ENCODE measurements at regions not wholly inside any gene's neighbourhood (a gene's known extent, or its start where the extent isn't known, plus 50 kb on each side); places are given as distances from the start of the nearest gene placed in this dataset.
"Not testable (repeated sequence)": the region's sequence is repeated elsewhere in the genome, so short reads cannot be mapped to it uniquely, and the experiment has no call there.

- DNase-seq (ENCODE audit: low read depth in 2 of 2), result no peak
Observed at GRCh38 chr18:2218101-2218500, 353.2 kb downstream of the METTL4 start.

- DNase-seq (ENCODE audit: low read depth in 2 of 2), result no peak
Observed at GRCh38 chr18:2219706-2220105, 351.6 kb downstream of the METTL4 start.

- DNase-seq (ENCODE audit: low read depth in 2 of 2), result no peak
Observed at GRCh38 chr18:2222270-2223185, 348.8 kb downstream of the METTL4 start.

- no peak for DNase-seq (ENCODE audit: low read depth in 2 of 2)
Observed at GRCh38 chr18:2223449-2223848, 347.9 kb downstream of the METTL4 start.

- DNase-seq (ENCODE audit: low read depth in 2 of 2), result no peak
Observed at GRCh38 chr18:2223849-2224248, 347.5 kb downstream of the METTL4 start.

- no peak for DNase-seq (ENCODE audit: low read depth in 2 of 2)
Observed at GRCh38 chr18:2236232-2236631, 335.1 kb downstream of the METTL4 start.

GRCh38 chr18:2237706-2238105 lies 333.6 kb downstream of the METTL4 start:
- DNase-seq (ENCODE audit: low read depth in 2 of 2), result no peak

GRCh38 chr18:2240311-2240705 lies 331.0 kb downstream of the METTL4 start:
- peak in 1 of 2 experiments; percentile 25 for DNase-seq (ENCODE audit: low read depth in 2 of 2)

- DNase-seq (ENCODE audit: low read depth in 2 of 2), result no peak
Observed at GRCh38 chr18:2244641-2245040, 326.7 kb downstream of the METTL4 start.

- DNase-seq (ENCODE audit: low read depth in 2 of 2), result not testable (repeated sequence)
Observed at GRCh38 chr18:2247101-2247500, 324.2 kb downstream of the METTL4 start.

GRCh38 chr18:2254977-2255376 lies 316.3 kb downstream of the METTL4 start:
- no peak for DNase-seq (ENCODE audit: low read depth in 2 of 2)

- no peak for DNase-seq (ENCODE audit: low read depth in 2 of 2)
Observed at GRCh38 chr18:2256577-2256976, 314.7 kb downstream of the METTL4 start.

- DNase-seq (ENCODE audit: low read depth in 2 of 2), result no peak
Observed at GRCh38 chr18:2258954-2259353, 312.4 kb downstream of the METTL4 start.

GRCh38 chr18:2263303-2263890 lies 307.9 kb downstream of the METTL4 start:
- DNase-seq (ENCODE audit: low read depth in 2 of 2), result no peak

- no peak for DNase-seq (ENCODE audit: low read depth in 2 of 2)
Observed at GRCh38 chr18:2274613-2275012, 296.7 kb downstream of the METTL4 start.

GRCh38 chr18:2281086-2281485 lies 290.2 kb downstream of the METTL4 start:
- no peak for DNase-seq (ENCODE audit: low read depth in 2 of 2)

GRCh38 chr18:2281523-2282199 lies 289.6 kb downstream of the METTL4 start:
- no peak for DNase-seq (ENCODE audit: low read depth in 2 of 2)

- DNase-seq (ENCODE audit: low read depth in 2 of 2), result no peak
Observed at GRCh38 chr18:2293109-2293839, 278.0 kb downstream of the METTL4 start.

- DNase-seq (ENCODE audit: low read depth in 2 of 2), result no peak
Observed at GRCh38 chr18:2301316-2301715, 270.0 kb downstream of the METTL4 start.

- no peak for DNase-seq (ENCODE audit: low read depth in 2 of 2)
Observed at GRCh38 chr18:2302012-2302411, 269.3 kb downstream of the METTL4 start.

- peak; percentile 20 for DNase-seq (ENCODE audit: low read depth in 2 of 2)
Observed at GRCh38 chr18:2302628-2303516, 268.4 kb downstream of the METTL4 start.

All from fibroblast of skin of left quadriceps (primary cell).